H1 (cell line): ENCODE measurements at regions not wholly inside any gene's neighbourhood (a gene's known extent, or its start where the extent isn't known, plus 50 kb on each side); places are given as distances from the start of the nearest gene placed in this dataset.

Source experiments
- CTCF ChIA-PET: fragments of 300-600 bp; sonication (Branson Sonifier 250); formaldehyde crosslinking; loops from one replicate; lab custom pipeline; 2021; ENCODE audit not compliant: partially characterized antibody; lab: Charles Lee
- POLR2A ChIA-PET: fragments of 300-600 bp; sonication (Branson Sonifier 250); formaldehyde crosslinking; loops from one replicate; lab custom pipeline; 2021; ENCODE audit warnings: inconsistent platforms; ENCODE audit not compliant: partially characterized antibody; lab: Charles Lee
- DNase-seq, 2 experiments: peaks; one replicate each; pipeline versions ENCODE4 v3.0.0 to v3.0.0-alpha.2; 2010 to 2022; ENCODE audit warnings: low spot score in 2 of 2, low read depth in 1 of 2, mixed read lengths in 1 of 2
- FAIRE-seq: peaks from 2 replicates; lab custom pipeline; 2011; peaks lifted over from hg19 to GRCh38; lab: Jason Lieb, UNC
- H2AFZ ChIP-seq: 2 replicates; pipeline ENCODE4 v1.8.1; 2012; ENCODE audit warnings: low read length, inconsistent platforms
- H2AK5ac ChIP-seq: 2 replicates; pipeline ENCODE4 v1.6.1; 2013; ENCODE audit warnings: low read depth, low read length
- H2BK120ac ChIP-seq: replicated peaks from 2 replicates; pipeline ENCODE3; 2013; ENCODE audit warnings: low read depth, low read length, inconsistent platforms
- H2BK12ac ChIP-seq: 2 replicates; pipeline ENCODE4 v1.6.1; 2013; ENCODE audit warnings: low read depth, low read length
- H2BK15ac ChIP-seq: 2 replicates; pipeline ENCODE4 v1.6.1; 2013; ENCODE audit warnings: low read length
- H2BK20ac ChIP-seq: 2 replicates; pipeline ENCODE4 v1.6.1; 2013; ENCODE audit warnings: low read length
- H2BK5ac ChIP-seq: 2 replicates; pipeline ENCODE4 v1.6.1; 2013; ENCODE audit warnings: low read depth, low read length
- H3K14ac ChIP-seq: 2 replicates; pipeline ENCODE4 v1.6.1; 2013; ENCODE audit warnings: inconsistent platforms; ENCODE audit not compliant: insufficient read length
- H3K18ac ChIP-seq: 2 replicates; pipeline ENCODE4 v1.6.1; 2013; ENCODE audit warnings: low read length; ENCODE audit errors: extremely low read depth
- H3K23ac ChIP-seq: 2 replicates; pipeline ENCODE4 v1.6.1; 2013; ENCODE audit warnings: inconsistent platforms; ENCODE audit not compliant: insufficient read length
- H3K23me2 ChIP-seq: 2 replicates; pipeline ENCODE4 v1.6.1; 2013; ENCODE audit warnings: low read depth, low read length
- H3K27ac ChIP-seq: 2 replicates; pipeline ENCODE4 v1.6.1; 2011; ENCODE audit warnings: low read depth, low read length, inconsistent platforms
- H3K27me3 ChIP-seq, 4 experiments: replicated peaks in 1 of 4; 1 replicate in 1 of 4; 2 replicates in 3 of 4; pipeline versions ENCODE4 v1.6.1 to v1.8.1; 2011 to 2013; ENCODE audit warnings: low read length in 3 of 4, mild to moderate bottlenecking in 3 of 4, inconsistent platforms in 2 of 4, mixed read lengths in 2 of 4, moderate library complexity in 1 of 4; ENCODE audit not compliant: control insufficient read depth in 3 of 4, insufficient read depth in 3 of 4; ENCODE audit errors: extremely low read depth in 1 of 4
- H3K36me3 ChIP-seq, 4 experiments: 2 replicates each; pipeline versions ENCODE4 v1.6.1 to v1.8.1; 2011 to 2013; ENCODE audit warnings: mild to moderate bottlenecking in 4 of 4, low read length in 3 of 4, moderate library complexity in 2 of 4, control low read depth in 1 of 4, inconsistent platforms in 1 of 4; ENCODE audit not compliant: insufficient read depth in 4 of 4, control insufficient read depth in 2 of 4
- H3K4ac ChIP-seq: replicated peaks from 2 replicates; pipeline ENCODE3; 2013; ENCODE audit warnings: low read length, low read depth, mixed read lengths, inconsistent platforms; ENCODE audit not compliant: insufficient read length
- H3K4me1 ChIP-seq, 4 experiments: replicated peaks in 1 of 4; 1 replicate in 1 of 4; 2 replicates in 3 of 4; pipeline versions ENCODE4 v1.6.1 to v1.8.1; 2011 to 2013; ENCODE audit warnings: low read length in 3 of 4, inconsistent platforms in 2 of 4, mixed read lengths in 1 of 4; ENCODE audit not compliant: insufficient read depth in 4 of 4, control insufficient read depth in 3 of 4
- H3K4me2 ChIP-seq, 2 experiments: 2 replicates each; pipeline versions ENCODE4 v1.6.1 to v1.8.1; 2011 to 2013; ENCODE audit warnings: low read depth in 2 of 2, low read length in 2 of 2, control low read depth in 1 of 2, inconsistent platforms in 1 of 2, mild to moderate bottlenecking in 1 of 2; ENCODE audit not compliant: insufficient read depth in 1 of 2
- H3K4me3 ChIP-seq, 4 experiments: fragments of 200-600, 300-600 bp in 1 of 4; sonication (generic), shearing (Covaris generic), sonication (Bioruptor Twin) in 1 of 4; 2 replicates each; pipeline versions ENCODE4 v1.5.1 to v1.8.1; 2011 to 2016; ENCODE audit warnings: low read length in 4 of 4, low read depth in 3 of 4, control low read depth in 2 of 4, inconsistent platforms in 2 of 4, mild to moderate bottlenecking in 2 of 4, mixed read lengths in 1 of 4, moderate library complexity in 1 of 4; ENCODE audit not compliant: insufficient read depth in 2 of 4; ENCODE audit errors: extremely low read depth in 1 of 4
- H3K56ac ChIP-seq: replicated peaks from 2 replicates; pipeline ENCODE3; 2013; ENCODE audit warnings: low read depth, mild to moderate bottlenecking, mixed read lengths, low read length, inconsistent platforms; ENCODE audit not compliant: insufficient read length
- H3K79me1 ChIP-seq: 2 replicates; pipeline ENCODE4 v1.6.1; 2013; ENCODE audit warnings: low read depth, low read length, control low read depth
- H3K79me2 ChIP-seq, 2 experiments: 2 replicates each; pipeline versions ENCODE4 v1.6.1 to v1.8.1; 2012 to 2013; ENCODE audit warnings: low read length in 2 of 2, mild to moderate bottlenecking in 2 of 2, inconsistent platforms in 1 of 2; ENCODE audit not compliant: insufficient read depth in 2 of 2, control insufficient read depth in 1 of 2
- H3K9ac ChIP-seq, 4 experiments: replicated peaks in 1 of 4; 1 replicate in 1 of 4; 2 replicates in 3 of 4; pipeline versions ENCODE4 v1.6.1 to v1.8.1; 2011 to 2013; ENCODE audit warnings: low read depth in 3 of 4, low read length in 3 of 4, control low read depth in 2 of 4, mild to moderate bottlenecking in 2 of 4, moderate library complexity in 2 of 4, inconsistent platforms in 1 of 4; ENCODE audit errors: extremely low read depth in 1 of 4
- H3K9me3 ChIP-seq, 2 experiments: 2 replicates each; pipeline versions ENCODE4 v1.6.1 to v1.8.1; 2012 to 2013; ENCODE audit warnings: mild to moderate bottlenecking in 2 of 2, moderate library complexity in 2 of 2, control low read depth in 1 of 2, inconsistent platforms in 1 of 2, low read depth in 1 of 2, low read length in 1 of 2, mixed read lengths in 1 of 2; ENCODE audit not compliant: insufficient read depth in 2 of 2
- H4K20me1 ChIP-seq, 2 experiments: replicated peaks in 1 of 2; 2 replicates each; pipeline versions ENCODE3 to v1.8.1; 2011 to 2013; ENCODE audit warnings: inconsistent platforms in 2 of 2, low read length in 2 of 2, mild to moderate bottlenecking in 1 of 2; ENCODE audit not compliant: insufficient read depth in 2 of 2, control insufficient read depth in 1 of 2
- H4K5ac ChIP-seq: 2 replicates; pipeline ENCODE4 v1.6.1; 2013; ENCODE audit warnings: low read length, low read depth, mixed read lengths, inconsistent platforms; ENCODE audit not compliant: insufficient read length
- H4K8ac ChIP-seq: 2 replicates; pipeline ENCODE4 v1.8.0; 2013; ENCODE audit warnings: mild to moderate bottlenecking, moderate library complexity, low read length, inconsistent platforms; ENCODE audit not compliant: insufficient read depth; ENCODE audit errors: extremely low read depth
- H4K91ac ChIP-seq: replicated peaks from 2 replicates; pipeline ENCODE3; 2013; ENCODE audit warnings: low read length, mixed read lengths, inconsistent platforms; ENCODE audit not compliant: insufficient read length
- CHD1 ChIP-seq: IDR thresholded peaks from 2 replicates; pipeline ENCODE4 v1.6.1; 2012; ENCODE audit warnings: low read depth, low read length, improper control_type of control experiment
- EP300 ChIP-seq, 2 experiments: IDR thresholded peaks; 1 replicate in 1 of 2; 2 replicates in 1 of 2; pipeline ENCODE4 v1.6.1; 2011 to 2012; ENCODE audit warnings: low read depth in 2 of 2, low read length in 2 of 2, mild to moderate bottlenecking in 2 of 2, borderline replicate concordance in 1 of 2, inconsistent platforms in 1 of 2, moderate library complexity in 1 of 2
- HDAC2 ChIP-seq, 2 experiments: fragments of 300-600 bp in 1 of 2; sonication (generic) in 1 of 2; IDR thresholded peaks; 2 replicates each; pipeline ENCODE4 v1.6.1; 2011 to 2012; ENCODE audit warnings: low read depth in 2 of 2, low read length in 2 of 2, mild to moderate bottlenecking in 2 of 2, moderate library complexity in 2 of 2, borderline replicate concordance in 1 of 2, inconsistent platforms in 1 of 2
- MAX ChIP-seq: IDR thresholded peaks from 2 replicates; pipeline ENCODE4 v1.6.1; 2012; ENCODE audit warnings: inconsistent platforms
- RBBP5 ChIP-seq: IDR thresholded peaks from 2 replicates; pipeline ENCODE4 v1.7.1; 2012; ENCODE audit warnings: low read depth, mild to moderate bottlenecking, inconsistent platforms, low read length, moderate library complexity, borderline replicate concordance
- RNF2 ChIP-seq: fragments of 200-900, 300-1000 bp; sonication (generic); IDR thresholded peaks from 2 replicates; pipeline ENCODE4 v1.7.1; 2016; ENCODE audit warnings: borderline replicate concordance, low read depth, mild to moderate bottlenecking, antibody characterized with exemption, low read length; ENCODE audit not compliant: poor library complexity, severe bottlenecking; ENCODE audit errors: missing control alignments
- WGBS, 2 experiments: shearing (Covaris generic) in 1 of 2; methylation state at CpG; one replicate each; pipeline versions ENCODE4 v1.1.6 to v1.1.7; 2013 to 2015; ENCODE audit warnings: low lambda C conversion rate in 2 of 2, mixed read lengths in 2 of 2, inconsistent platforms in 1 of 2, low coverage in 1 of 2, missing lambda C conversion rate in 1 of 2; ENCODE audit not compliant: insufficient replicate concordance in 2 of 2, insufficient coverage in 1 of 2, insufficient read length in 1 of 2; ENCODE audit errors: extremely low coverage in 1 of 2, missing lambda C conversion rate in 1 of 2; 5-methylcytosine and 5-hydroxymethylcytosine counted together

- H3K36me3 ChIP-seq = no peaks in the 10 kb centered on the region
- H2BK12ac ChIP-seq = no peak overlapping the region
- H2AFZ ChIP-seq = no peak overlapping the region
- 0 out of 2 replicates have a peak, but pooled peaks cover 1% of the 10 kb centered on the region for H3K23me2 ChIP-seq
- H3K18ac ChIP-seq = no peak overlapping the region
- H3K27ac ChIP-seq = no peak overlapping the region
- H3K79me2 ChIP-seq = no peaks in the 10 kb centered on the region
- CTCF ChIA-PET = interaction anchor here (0.7 to 2.7 kb wide), 7 partner anchors 13 to 177 kb away, joined by 3 to 19 read pairs (median 3); no protein-coding TSS in a partner anchor
- H4K20me1 ChIP-seq = no peaks in the 10 kb centered on the region
- no peak overlapping the region for H3K4ac ChIP-seq
- no peak overlapping the region for H3K4me3 ChIP-seq
- no peak overlapping the region for H2BK120ac ChIP-seq
- H4K8ac ChIP-seq = no peak overlapping the region
- no peak overlapping the region for H3K23ac ChIP-seq
- H3K9me3 ChIP-seq = no peaks in the 10 kb centered on the region
- no peak overlapping the region for H3K14ac ChIP-seq
- no peaks in the 10 kb centered on the region for H3K27me3 ChIP-seq
- no peak for DNase-seq
- H4K91ac ChIP-seq = no peak overlapping the region
- H3K56ac ChIP-seq = no peak overlapping the region
- H4K5ac ChIP-seq = no peak overlapping the region
- TF ChIP-seq RBBP5 = no peak
- no peak for TF ChIP-seq HDAC2 (IDR thresholded peaks at IDR 0.05; ENCODE audit: borderline replicate concordance in 1 of 2, low read depth in 2 of 2, low read length in 2 of 2)
- no peak for TF ChIP-seq RNF2
- TF ChIP-seq CHD1 = no peak
- no peak for TF ChIP-seq MAX
- no peak for TF ChIP-seq EP300 (IDR thresholded peaks at IDR 0.05; ENCODE audit: borderline replicate concordance in 1 of 2, low read depth in 2 of 2, low read length in 2 of 2)
- TF ChIP-seq, all 59 proteins: peak for 0
- H2BK5ac ChIP-seq = no peak overlapping the region
- no peaks in the 10 kb centered on the region for H3K4me1 ChIP-seq
- no peak overlapping the region for H2BK15ac ChIP-seq
- H3K4me2 ChIP-seq = no peak overlapping the region
- no peak overlapping the region for H2BK20ac ChIP-seq
- H3K79me1 ChIP-seq = no peaks in the 10 kb centered on the region
- FAIRE-seq = no peak
- no peak overlapping the region for H2AK5ac ChIP-seq
- POLR2A ChIA-PET = interaction anchor here (0.6 kb wide), 1 partner anchor 120 kb away, joined by 3 read pairs; no protein-coding TSS in a partner anchor
- WGBS, 2 experiments = 82% methylated on average over 6 of the region's 6 CpGs; no CpG with 5 or more reads in 1 of the 2 experiments
- no peak overlapping the region for H3K9ac ChIP-seq
Observed at GRCh38 chr3:159499031-159499793, 489.4 kb upstream of the IL12A start.
